NB4 (cell line): ENCODE measurements at regions not wholly inside any gene's neighbourhood (a gene's known extent, or its start where the extent isn't known, plus 50 kb on each side); places are given as distances from the start of the nearest gene placed in this dataset.
A peak's percentile ranks its signal among the peaks of the same experiment; 100 is the strongest.
"Not testable (repeated sequence)": the region's sequence is repeated elsewhere in the genome, so short reads cannot be mapped to it uniquely, and the experiment has no call there.

Experiments used
- DNase-seq: peaks from one replicate; pipeline ENCODE4 v3.0.0; 2010; ENCODE audit warnings: low read depth
- H3K4me3 ChIP-seq: one replicate; pipeline ENCODE4 v1.5.1; 2011; ENCODE audit warnings: mild to moderate bottlenecking, low read depth, low read length, moderate library complexity
- MYC ChIP-seq: IDR thresholded peaks from 2 replicates; pipeline ENCODE4 v1.6.1; 2011; ENCODE audit warnings: low read depth, low read length
- POLR2A ChIP-seq: IDR thresholded peaks from 2 replicates; pipeline ENCODE4 v1.6.1; 2011; ENCODE audit warnings: mild to moderate bottlenecking; ENCODE audit not compliant: insufficient read length; ENCODE audit errors: extremely low read depth
- TF ChIP-seq, protein P1 (sequence below): IDR thresholded peaks from one replicate; pipeline ENCODE4 v1.5.1; 2012; ENCODE audit warnings: low read depth, low read length
- TF ChIP-seq, protein P2 (sequence below): IDR thresholded peaks from 2 replicates; pipeline ENCODE4 v1.6.1; 2011; ENCODE audit warnings: low read depth, low read length

DNA sequence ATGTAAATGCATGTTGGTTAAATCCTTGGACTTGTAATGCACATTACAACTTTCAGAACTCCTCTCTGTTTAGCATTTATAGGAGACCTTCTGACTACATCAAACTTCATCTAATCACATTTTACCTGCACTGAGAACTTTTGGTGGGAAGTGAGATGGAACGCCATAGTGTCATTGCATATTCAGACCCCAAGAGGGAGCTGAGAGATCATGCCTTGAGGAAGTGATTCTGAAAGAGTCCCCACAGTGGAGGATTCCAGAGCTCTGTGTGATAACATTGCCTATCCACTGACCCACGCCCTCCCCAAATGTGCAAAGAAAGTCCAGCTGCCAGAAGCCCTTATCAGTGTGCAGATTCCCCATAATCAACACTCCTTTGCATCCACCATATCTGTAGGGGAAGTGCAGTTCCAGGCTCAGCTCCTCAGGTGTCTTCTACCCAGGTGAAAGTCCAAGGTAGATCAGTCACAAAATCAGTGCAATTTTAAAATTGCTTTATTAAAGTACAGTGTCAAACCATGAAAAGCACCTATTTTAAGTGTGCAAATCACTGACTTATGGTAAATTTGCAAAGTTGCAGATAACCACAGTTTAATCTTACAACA is 212.4 kb downstream of the RPIA start:
- H3K4me3 ChIP-seq, result no peak overlapping the region
- peak; percentile 56 for DNase-seq
- TF ChIP-seq, protein P1, sequence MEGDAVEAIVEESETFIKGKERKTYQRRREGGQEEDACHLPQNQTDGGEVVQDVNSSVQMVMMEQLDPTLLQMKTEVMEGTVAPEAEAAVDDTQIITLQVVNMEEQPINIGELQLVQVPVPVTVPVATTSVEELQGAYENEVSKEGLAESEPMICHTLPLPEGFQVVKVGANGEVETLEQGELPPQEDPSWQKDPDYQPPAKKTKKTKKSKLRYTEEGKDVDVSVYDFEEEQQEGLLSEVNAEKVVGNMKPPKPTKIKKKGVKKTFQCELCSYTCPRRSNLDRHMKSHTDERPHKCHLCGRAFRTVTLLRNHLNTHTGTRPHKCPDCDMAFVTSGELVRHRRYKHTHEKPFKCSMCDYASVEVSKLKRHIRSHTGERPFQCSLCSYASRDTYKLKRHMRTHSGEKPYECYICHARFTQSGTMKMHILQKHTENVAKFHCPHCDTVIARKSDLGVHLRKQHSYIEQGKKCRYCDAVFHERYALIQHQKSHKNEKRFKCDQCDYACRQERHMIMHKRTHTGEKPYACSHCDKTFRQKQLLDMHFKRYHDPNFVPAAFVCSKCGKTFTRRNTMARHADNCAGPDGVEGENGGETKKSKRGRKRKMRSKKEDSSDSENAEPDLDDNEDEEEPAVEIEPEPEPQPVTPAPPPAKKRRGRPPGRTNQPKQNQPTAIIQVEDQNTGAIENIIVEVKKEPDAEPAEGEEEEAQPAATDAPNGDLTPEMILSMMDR, result peak; percentile 72
- no peak for TF ChIP-seq POLR2A

DNA sequence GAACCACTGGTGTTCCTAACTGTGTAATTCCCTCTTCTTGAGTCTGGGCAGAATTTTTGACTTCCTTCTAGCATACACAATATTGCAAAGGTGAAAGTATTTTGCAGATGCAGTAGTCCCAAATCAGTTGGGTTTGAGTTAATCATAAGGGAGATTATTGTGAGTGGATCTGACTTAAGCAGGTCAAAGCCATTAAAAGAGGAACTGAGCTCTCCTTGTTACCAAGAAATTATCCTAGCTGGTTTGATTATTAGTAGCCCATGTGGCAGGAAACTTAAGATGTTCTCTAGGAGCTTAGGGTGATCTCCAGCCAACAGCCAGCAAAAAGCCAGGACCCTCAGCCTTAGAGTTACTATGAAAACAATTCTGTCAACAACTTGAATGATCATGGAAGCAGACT is 221.8 kb downstream of the RPIA start:
- no peak for DNase-seq
- TF ChIP-seq, protein P1, result no peak
- TF ChIP-seq MYC, result no peak
- TF ChIP-seq POLR2A, result no peak
- TF ChIP-seq, protein P2, sequence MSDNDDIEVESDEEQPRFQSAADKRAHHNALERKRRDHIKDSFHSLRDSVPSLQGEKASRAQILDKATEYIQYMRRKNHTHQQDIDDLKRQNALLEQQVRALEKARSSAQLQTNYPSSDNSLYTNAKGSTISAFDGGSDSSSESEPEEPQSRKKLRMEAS, result no peak
- no peak overlapping the region for H3K4me3 ChIP-seq

DNA sequence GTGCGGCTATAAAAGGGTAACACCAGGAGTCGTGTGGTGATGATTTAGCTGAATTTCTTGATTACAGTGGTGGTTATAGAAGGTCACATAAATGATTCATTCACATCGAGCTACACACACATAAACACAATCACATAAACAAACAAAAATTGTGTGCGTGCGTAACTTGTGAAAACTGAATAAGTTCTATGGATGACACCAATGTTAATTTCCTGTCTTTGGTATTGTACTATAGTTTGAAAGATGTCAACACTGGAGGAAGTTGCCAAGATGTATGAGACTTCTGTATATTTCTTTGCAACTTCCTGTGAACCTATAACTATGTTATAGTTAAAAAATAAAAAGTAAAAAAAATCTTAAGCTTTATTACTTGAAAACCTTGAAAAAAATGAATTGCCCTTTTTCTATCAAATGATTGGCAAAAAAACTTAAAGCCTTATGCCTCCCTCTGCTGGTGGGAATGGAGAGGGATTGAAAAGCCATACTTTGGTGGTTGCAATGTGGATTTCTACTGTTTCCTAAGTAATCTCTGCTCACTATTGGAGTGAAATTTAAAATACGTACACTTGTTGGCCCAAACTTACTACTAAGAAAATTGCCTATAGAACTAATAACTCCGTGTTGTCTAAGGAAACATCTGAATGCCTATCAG is 227.7 kb downstream of the RPIA start:
- TF ChIP-seq POLR2A, result no peak
- no peak for TF ChIP-seq MYC
- TF ChIP-seq, protein P2, result no peak
- TF ChIP-seq, protein P1, result peak; percentile 61
- H3K4me3 ChIP-seq, result no peak overlapping the region
- DNase-seq, result peak; percentile 39

DNA sequence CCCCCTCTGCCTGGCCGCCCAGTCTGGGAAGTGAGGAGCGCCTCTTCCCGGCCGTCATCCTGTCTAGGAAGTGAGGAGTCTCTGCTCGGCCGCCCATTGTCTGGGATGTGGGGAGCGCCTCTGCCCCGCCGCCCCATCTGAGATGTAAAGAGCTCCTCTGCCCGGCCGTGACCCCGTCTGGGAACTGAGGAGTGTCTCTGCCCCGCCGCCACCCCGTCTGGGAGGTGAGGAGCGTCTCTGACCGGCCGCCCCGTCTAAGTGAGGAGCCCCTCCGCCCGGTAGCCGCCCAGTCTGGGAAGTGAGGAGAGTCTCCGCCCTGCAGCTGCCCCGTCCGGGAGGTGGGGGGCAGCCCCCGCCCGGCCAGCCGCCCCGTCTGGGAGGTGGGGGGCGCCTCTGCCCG is 228.9 kb downstream of the RPIA start:
- not testable (repeated sequence) for H3K4me3 ChIP-seq, DNase-seq

DNA sequence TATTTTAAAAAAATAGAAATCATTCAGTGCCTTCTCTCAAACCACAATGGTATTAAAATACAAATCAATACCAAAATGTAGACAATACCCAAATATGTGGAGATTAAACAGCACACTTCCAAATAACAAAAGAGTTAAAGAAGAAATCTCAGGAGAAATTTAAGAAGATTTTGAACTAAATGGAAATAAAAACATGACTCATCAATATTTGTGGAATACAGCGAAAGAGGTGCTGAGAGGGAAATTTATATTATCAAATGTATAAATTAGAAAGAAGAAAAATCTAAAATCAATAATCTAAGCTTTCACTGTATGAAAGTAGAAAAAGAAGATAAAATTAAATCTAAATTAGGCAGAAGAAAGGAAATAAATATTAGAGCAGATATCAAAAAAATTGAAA is 233.1 kb downstream of the RPIA start:
- TF ChIP-seq, protein P2, result no peak
- no peak for TF ChIP-seq POLR2A
- TF ChIP-seq, protein P1, result no peak
- no peak for TF ChIP-seq MYC
- no peak for DNase-seq
- no peak overlapping the region for H3K4me3 ChIP-seq

DNA sequence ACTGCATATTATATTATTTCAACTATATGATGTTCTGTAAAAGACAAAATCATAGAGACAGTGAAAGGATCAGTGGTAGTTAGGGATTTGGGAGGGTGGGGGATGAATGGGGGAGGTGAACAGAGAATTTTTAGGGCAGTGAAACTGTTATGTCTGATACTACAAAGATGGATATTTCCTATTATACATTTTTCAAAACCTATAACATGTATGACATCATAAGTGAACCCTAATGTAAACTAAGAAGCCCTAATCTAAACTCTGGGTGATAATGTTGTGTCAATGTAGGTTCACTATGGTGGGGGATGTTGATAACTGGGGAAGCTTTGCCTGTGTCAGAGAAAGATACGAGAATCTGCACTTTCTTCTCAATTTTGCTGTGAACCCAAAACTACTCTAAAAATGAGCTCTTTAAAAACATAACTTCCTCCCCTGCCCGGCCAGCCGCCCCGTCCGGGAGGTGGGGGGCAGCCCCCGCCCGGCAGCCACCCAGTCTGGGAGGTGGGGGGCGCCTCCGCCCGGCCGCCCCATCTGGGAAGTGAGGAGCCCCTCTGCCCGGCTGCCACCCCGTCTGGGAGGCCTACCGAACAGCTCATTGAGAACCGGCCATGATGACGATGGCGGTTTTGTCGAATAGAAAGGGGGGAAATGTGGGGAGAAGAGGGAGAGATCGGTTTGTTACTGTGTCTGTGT is 234.4 kb downstream of the RPIA start:
- no peak for DNase-seq
- no peak for TF ChIP-seq MYC
- TF ChIP-seq, protein P2, result no peak
- H3K4me3 ChIP-seq, result no peak overlapping the region

DNA sequence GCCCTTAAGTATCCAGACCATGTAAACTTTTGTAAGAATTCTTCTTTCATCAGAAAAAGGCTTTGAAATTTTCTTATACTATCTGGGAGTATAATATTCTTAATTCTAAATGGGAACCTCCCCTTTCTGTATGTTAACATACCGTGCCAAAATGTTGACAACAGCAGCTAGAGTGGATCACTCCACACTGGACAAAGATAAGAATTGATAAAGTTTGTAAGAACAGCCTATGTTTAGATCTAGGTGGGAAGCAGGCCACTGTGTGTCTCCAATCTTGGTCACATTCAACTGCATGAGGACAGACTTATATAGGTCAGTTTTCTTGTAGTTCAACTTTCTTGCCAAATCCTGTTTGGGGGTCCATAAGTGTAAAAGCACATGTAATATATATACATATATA is 235.7 kb downstream of the RPIA start:
- H3K4me3 ChIP-seq, result no peak overlapping the region
- TF ChIP-seq, protein P1, result no peak
- TF ChIP-seq MYC (no peak), POLR2A (no peak)
- TF ChIP-seq, protein P2, result no peak
- DNase-seq, result no peak
